HG02623 (cell line): ENCODE measurements at regions not wholly inside any gene's neighbourhood (a gene's known extent, or its start where the extent isn't known, plus 50 kb on each side); places are given as distances from the start of the nearest gene placed in this dataset.
"Not testable (repeated sequence)": the region's sequence is repeated elsewhere in the genome, so short reads cannot be mapped to it uniquely, and the experiment has no call there.

Source experiments
- ATAC-seq: cut with Tn5 transposase; IDR thresholded peaks from one replicate; pipeline ENCODE4 v1.9.1; 2021; ENCODE audit warnings: moderate library complexity; ENCODE audit not compliant: unreplicated experiment

- no peak for ATAC-seq
Measured at GRCh38 chr13:24931450-24932251, 164.3 kb upstream of the PABPC3 start.

GRCh38 chr13:24933106-24934023 is 162.6 kb upstream of the PABPC3 start:
- ATAC-seq, result not testable (repeated sequence)

GRCh38 chr13:24934024-24934385 is 161.9 kb upstream of the PABPC3 start:
- ATAC-seq, result not testable (repeated sequence)

- ATAC-seq, result no peak
Measured at GRCh38 chr13:24938966-24939365, 157.0 kb upstream of the PABPC3 start.

GRCh38 chr13:24941023-24941713 is 154.8 kb upstream of the PABPC3 start:
- not testable (repeated sequence) for ATAC-seq

- ATAC-seq, result no peak
Measured at GRCh38 chr13:24943136-24943535, 152.8 kb upstream of the PABPC3 start.

GRCh38 chr13:24944073-24944472 is 151.9 kb upstream of the PABPC3 start:
- ATAC-seq, result not testable (repeated sequence)

- ATAC-seq, result not testable (repeated sequence)
Measured at GRCh38 chr13:24948977-24949376, 147.0 kb upstream of the PABPC3 start.

GRCh38 chr13:24950611-24951010 is 145.3 kb upstream of the PABPC3 start:
- not testable (repeated sequence) for ATAC-seq

- ATAC-seq, result not testable (repeated sequence)
Measured at GRCh38 chr13:24967970-24968369, 128.0 kb upstream of the PABPC3 start.

GRCh38 chr13:24968416-24968815 is 127.5 kb upstream of the PABPC3 start:
- not testable (repeated sequence) for ATAC-seq

- ATAC-seq, result not testable (repeated sequence)
Measured at GRCh38 chr13:24973102-24973501, 122.8 kb upstream of the PABPC3 start.

- ATAC-seq, result not testable (repeated sequence)
Measured at GRCh38 chr13:24981181-24981803, 114.6 kb upstream of the PABPC3 start.

GRCh38 chr13:24982333-24982999 is 113.5 kb upstream of the PABPC3 start:
- no peak for ATAC-seq

- ATAC-seq, result no peak
Measured at GRCh38 chr13:24983094-24983493, 112.8 kb upstream of the PABPC3 start.

- ATAC-seq, result no peak
Measured at GRCh38 chr13:24984134-24984533, 111.8 kb upstream of the PABPC3 start.

GRCh38 chr13:24985107-24985506 is 110.8 kb upstream of the PABPC3 start:
- no peak for ATAC-seq

- no peak for ATAC-seq
Measured at GRCh38 chr13:24985896-24986295, 110.0 kb upstream of the PABPC3 start.

GRCh38 chr13:24986826-24987225 is 109.1 kb upstream of the PABPC3 start:
- ATAC-seq, result no peak

GRCh38 chr13:24989959-24990358 is 106.0 kb upstream of the PABPC3 start:
- not testable (repeated sequence) for ATAC-seq
